ENCODE measurements at regions not wholly inside any gene's neighbourhood (a gene's known extent, or its start where the extent isn't known, plus 50 kb on each side); places are given as distances from the start of the nearest gene placed in this dataset.

DNA sequence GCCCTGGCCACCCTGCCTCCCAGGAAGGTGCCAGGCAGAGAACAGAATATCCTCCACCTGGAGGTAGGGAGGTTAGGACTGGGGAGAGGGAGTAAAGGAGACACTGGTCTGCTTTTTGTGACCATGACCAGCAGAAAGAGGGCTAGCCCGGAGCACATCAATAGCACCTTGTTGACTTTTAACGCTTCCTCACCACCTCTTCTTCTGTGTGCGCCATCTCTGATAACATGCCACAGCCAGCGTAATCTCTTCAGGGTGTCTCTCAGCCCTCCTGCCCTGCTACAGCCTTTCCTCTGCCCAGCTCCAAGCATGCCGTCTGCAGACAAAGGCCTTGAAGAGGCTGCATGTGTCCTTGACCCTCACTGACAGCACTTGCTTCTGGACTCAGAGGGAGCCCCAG, 50.9 kb upstream of the GJA5 start:
- DNase-seq, result no peak

GRCh38 chr1:147811751-147812150, 51.3 kb upstream of the GJA5 start:
- no peak for DNase-seq

DNA sequence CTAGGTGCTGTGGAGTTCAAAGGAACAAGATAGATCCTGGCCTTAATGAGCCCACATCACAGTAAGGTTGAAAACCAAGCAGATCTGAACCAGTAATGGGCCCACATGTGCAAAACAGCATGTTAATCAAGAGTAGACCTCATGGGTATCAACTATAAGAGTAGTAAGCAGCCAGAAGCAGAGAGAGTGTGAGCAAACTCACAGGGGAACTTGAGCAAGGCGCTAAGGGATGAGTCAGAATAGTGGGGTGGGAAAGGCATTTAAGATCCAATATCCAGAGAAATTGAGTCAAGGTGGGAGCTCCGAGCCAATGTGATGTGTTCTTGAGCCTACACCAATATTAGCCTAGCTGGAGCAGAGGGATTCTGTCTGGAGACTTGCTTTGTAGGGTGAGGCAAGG, 52.4 kb upstream of the GJA5 start:
- DNase-seq, result no peak

GRCh38 chr1:147815503-147815902, 55.1 kb upstream of the GJA5 start:
- peak; percentile 27 for DNase-seq

DNA sequence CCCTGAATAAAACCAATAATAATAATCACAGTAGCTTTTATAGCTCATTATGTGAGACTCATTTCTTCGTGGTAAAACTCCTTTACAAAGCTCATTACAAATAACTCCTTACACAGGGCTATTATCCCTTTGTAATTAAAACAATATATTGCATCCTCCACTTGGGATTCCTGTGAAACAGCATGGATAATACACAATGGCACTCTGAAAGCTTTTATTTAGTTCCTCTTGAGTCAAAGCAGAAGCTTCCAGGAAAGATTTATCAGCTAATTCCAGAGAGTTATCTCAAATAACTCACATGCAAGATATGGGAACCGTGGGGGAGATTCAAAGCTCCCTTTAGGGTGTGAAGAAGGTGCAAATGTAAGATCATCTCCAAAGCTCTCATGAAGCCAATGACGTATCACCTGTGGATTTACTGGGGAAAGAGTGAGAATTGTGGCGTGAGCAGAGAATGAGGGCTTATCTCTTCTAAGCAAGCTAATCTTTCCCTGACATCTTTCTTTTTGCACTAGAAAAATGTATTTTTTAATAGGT, 60.4 kb upstream of the GJA5 start:
- peak; percentile 64 for DNase-seq

DNA sequence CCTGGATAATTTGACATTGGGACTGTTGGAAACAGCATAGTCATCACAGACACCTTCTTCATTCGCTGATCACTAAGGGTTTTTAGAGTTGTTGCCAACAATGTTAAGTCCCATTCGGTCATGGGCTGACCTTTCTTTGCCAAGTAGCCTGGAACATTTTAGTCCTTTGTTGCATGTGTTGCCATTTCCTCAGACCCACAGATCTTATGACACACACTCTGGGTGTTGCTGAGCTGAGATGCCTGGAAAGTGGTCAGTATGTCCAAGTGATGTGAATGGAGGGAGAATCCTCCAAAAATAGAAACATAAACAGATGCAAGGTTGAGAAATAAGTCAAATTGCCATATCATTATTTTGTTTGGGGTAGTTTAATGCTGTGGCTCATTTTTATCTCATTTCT, 61.5 kb upstream of the GJA5 start:
- no peak for DNase-seq

DNA sequence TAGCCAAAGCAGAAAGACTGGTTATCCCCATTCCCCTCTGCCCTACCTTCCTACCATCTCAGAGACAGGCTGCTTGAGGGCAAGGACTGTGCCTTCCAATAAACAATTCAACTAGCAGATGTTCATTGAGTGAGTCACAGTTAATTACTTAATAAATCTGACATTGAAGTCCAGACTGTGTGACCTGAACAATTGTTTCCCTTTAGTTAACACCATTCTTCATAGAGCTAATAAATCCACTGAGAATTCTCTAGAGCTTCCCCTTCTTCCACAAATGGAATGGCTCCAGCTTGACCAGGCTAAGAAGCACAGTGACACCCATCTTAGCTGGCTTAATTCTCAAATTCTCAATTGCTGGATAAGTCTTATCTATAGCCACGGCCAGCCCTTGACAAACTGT, 61.9 kb upstream of the GJA5 start:
- DNase-seq, result peak; percentile 47

DNA sequence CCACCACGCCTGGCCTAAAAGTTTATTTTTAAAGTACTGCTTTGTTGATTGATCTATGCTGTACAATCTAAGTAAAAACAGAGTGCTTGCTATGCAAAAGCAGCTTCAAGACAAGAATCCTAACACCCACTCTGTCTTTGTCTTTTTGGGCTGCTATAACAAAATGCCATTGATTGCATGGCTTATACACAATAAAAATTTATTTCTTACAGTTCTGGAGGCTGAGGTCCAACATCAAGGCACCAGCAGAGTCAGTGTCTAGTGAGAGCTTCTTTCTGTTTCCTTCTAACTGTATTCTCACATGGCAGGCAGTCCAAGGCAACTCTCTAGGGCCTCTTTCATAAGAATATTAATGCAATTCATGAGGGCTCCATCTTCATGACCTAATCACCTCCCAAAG, 63.6 kb upstream of the GJA5 start:
- no peak for DNase-seq

DNA sequence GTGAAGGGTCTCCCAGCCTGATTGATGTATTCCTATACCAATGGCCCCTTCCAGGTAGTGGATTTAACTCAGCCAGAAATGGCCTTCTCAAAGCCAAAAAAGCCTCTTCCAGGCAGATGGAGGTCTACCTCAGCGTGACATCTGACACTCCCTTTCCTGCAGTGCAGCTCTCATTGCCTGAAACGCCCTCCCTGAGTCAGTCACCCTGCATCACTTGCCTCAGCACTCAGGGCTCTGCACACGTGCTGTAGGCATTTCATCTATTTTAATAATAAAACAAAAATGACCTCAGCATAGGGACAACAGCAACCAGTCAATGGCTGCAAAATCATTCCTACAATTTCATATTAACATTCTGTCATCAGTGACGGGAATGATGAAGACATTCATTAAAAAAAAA, 64.4 kb upstream of the GJA5 start:
- DNase-seq, result no peak

- no peak for DNase-seq
These were observed 65.2 kb upstream of the GJA5 start for GRCh38 chr1:147825586-147825985.

GRCh38 chr1:147826259-147826658, 65.9 kb upstream of the GJA5 start:
- DNase-seq, result no peak

GRCh38 chr1:147833231-147833860, 69.2 kb upstream of the GJA8 start:
- no peak for DNase-seq

- no peak for DNase-seq
These were observed 68.4 kb upstream of the GJA8 start for GRCh38 chr1:147834181-147834580.

DNA sequence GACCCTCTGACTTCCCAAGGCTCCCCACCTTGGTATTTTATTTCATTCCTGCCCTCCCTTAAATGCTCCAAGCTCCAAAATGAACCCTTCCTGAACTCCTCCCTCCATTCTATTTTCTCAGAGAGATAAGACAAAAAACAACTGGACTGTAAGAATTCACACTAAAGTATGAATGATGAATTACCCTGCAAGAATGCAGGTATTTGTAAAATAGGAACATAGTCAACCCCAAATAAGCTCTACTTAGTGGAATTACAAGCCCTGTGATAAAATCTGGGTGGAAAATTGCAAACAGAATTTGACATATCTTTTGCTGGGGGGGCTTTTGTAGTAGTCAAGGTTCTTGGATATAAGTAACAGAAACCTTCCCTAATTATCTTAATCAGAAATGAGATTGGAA, 67.8 kb upstream of the GJA8 start:
- no peak for DNase-seq

GRCh38 chr1:147837129-147837963, 65.2 kb upstream of the GJA8 start:
- no peak for DNase-seq

DNA sequence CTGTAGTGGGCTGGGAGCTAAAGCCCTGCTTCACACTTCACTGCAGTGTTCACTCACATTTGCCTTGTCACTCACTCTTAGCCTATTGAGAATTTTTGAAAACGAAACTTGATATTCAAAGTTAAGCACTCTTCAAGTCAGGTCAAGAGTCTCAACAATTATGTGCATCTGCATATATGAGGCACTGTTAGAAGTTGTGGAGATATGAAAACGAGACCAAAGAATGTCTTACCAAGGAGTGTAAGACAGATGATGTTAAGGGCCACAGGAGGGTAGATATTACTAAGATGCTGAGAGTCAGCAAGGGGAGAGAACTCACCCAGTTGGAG, 64.7 kb upstream of the GJA8 start:
- peak; percentile 42 for DNase-seq

DNA sequence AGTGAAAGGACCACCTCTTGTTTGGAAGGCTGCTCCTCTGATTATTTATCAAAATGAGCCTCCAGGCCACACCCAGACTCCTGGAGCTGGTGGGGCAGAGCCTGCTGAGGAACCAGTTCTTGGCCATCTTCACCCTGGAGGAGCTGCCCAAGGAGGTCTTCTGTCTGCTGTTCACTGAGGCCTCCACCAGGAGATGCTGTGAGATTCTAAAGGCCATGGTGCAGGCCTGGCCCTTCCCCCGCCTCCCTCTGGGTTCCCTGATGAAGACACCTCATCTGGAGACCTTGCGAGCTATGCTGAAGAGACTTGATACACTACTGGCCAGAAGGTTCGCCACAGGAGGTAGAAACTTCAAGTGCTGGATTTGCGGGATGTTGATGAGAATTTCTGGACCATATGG, 61.7 kb upstream of the GJA8 start:
- DNase-seq, result peak; percentile 33

DNA sequence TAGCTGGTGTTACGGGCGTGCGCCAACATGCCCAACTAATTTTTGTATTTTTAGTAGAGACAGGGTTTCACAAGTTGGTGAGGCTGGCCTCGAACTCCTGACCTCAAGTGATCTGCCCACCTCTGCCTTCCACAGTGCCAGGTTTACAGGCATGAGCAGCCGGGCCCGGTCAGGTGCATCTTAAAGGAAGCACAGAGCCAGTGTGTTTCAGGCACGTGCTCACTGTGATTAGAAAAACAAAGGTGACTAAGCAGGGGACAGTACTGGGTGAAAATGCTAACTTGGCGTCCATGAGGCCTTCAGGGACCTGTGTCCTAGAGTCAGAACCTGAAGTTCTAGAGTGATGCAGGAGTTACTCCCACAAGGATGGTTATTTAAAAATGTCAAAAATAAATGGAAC, 60.0 kb upstream of the GJA8 start:
- no peak for DNase-seq

GRCh38 chr1:147843486-147843885, 59.1 kb upstream of the GJA8 start:
- DNase-seq, result no peak

DNA sequence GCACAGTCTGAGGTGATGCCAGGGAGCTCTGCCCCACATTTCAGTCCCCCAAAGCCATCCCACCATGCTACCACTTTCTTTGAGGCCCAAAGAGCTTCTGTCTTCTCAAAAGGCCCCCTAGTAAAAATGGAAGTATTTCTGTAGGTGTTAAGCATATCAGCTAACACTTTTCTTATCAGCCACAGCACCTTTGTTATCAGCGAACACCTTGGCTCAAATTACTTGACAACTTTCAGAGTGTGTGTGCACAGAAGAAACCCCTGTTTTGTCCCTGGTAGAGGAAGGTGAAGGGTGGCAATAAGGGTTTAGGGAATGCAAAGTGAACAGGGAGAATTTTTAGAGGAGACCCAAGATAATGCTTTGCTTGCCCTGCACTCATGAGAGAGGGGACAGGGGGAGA, 54.8 kb upstream of the GJA8 start:
- peak; percentile 21 for DNase-seq

DNA sequence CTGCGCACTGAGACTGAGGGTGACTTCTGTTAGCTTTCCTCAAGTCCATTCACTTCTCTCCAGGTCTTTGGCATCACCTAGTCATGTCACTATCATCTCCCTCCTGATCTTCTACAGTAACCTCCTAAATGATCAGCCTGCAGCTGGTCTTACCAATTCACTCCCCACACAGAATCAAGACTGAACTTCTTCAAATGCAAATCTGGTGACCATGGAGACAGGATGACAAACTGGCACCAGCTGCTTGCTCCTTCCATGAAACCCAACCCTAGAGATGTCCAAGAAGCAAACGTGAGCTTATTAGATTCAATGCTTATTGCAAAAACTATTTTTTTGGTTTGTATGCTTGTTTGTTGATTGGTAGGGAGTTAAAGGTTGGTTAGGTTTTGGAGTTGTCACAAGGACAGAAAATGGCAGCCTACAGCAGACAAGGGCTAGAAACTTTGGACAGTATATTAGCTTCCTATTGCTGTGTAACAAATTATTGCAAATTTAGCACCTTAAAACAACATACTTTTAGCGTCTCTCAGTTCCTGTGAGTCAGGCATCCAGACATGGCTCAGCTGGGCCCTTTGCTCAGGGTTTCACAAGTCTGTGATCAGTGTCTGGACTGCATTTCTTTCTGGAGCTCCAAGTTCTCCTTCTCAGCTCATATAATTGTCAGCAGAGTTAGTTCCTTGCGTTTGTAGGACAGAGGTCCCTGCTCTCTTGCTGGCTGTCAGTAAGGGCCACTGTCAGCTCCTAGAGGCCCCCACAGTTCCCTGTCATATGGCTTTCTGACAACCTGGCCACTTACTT, 53.3 kb upstream of the GJA8 start:
- no peak for DNase-seq

DNA sequence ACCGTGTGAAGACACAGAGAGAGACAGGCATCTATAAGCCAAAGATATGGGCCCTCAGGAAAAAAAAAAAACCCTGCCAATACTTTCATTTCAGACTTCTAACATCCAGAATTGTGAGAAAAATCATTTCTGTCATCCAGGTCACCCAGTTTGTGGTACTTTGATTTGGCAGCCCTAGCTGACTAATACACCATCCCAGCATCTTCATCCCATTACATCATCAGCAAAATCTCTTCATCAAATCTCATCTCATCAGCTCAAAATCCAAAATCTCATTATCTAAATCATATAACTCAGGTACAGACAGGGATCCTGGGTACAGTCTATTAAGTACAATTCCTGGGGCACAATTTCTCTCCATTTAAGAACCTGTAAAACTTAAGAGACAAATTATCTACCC, 51.9 kb upstream of the GJA8 start:
- DNase-seq, result no peak

DNA sequence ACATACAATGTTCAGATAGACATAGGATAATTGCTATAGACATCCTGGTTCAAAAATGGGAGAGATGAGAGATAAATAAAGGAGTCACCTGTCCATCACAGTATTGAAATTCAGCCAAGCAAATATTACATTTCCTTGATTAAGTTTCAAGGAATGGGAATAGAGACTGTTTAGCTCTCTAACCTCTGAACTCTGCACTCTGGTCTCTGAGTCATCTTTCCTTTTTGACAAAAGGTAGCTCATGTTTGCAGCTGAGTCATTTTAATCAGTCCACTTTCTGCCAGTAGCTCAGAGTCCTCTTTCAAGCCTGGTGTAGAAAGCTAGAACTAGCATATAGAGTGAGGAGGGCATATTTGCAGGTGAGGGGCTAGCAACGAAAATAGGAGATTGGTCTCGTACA, 51.4 kb upstream of the GJA8 start:
- no peak for DNase-seq

- no peak for DNase-seq
These were observed 49.8 kb upstream of the GJA8 start for GRCh38 chr1:147852706-147853225.

All from OCI-M1 (cell line).